NAMALWA (cell line): ENCODE measurements at regions not wholly inside any gene's neighbourhood (a gene's known extent, or its start where the extent isn't known, plus 50 kb on each side); places are given as distances from the start of the nearest gene placed in this dataset.

Source experiments
- DNase-seq: peaks from one replicate; pipeline ENCODE4 v3.0.0-alpha.2; 2015; ENCODE audit warnings: low spot score

DNA sequence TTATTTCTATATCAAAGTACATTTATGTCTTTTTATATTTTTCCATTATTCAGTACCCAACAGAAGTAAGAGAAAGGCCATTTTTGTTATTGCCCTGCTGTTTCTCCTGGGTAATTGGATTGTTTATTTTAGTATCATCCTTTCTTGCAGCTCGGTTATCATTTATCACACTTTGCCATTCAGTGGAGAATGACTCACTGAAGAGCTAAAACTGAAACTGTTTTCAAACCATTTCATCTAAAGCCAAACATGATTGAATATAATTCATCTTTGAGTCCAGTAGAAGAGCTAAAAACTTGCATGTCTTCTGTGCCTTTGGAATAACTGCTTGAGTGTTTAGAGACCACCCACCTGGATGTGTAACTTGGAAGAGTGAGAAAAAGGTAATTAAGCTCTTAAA lies 139.5 kb upstream of the PRDM9 start:
- no peak for DNase-seq

DNA sequence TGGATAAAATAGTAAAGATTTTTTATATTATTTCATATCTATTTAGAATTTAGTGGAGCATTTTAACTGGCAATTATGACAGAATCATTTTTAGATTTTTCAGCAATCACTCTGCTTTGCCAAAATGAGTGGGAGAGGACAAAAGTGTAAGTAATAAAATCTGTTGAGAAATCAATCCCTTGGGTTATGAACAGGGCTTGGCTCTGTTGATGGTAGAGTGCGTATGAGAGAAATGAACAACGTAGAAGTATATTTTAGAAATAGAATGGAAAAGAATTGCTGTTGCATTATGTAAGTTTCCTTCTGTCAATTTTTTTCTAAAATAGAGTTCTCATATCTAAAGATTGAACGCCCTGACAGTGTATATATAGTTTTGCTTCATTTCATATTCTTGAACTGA lies 154.1 kb upstream of the PRDM9 start:
- DNase-seq, result no peak

DNA sequence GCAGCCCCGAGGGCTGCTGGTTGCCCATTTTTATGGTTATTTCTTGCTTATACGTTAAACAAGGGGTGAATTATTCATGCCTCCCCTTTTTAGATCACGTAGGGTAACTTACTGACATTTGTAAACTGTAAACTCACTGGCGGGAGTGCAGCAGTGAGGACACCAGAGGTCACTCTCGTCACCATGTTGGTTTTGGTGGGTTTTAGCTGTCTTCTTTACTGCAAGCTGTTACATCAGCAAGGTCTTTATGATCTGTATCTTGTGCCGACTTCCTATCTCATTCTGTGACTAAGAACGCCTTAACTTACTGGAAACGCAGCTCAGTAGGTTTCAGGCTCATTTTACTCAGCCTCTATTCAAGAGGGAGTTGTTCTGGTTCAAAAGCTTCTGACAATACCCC lies 155.0 kb upstream of the PRDM9 start:
- peak; percentile 21 for DNase-seq

DNA sequence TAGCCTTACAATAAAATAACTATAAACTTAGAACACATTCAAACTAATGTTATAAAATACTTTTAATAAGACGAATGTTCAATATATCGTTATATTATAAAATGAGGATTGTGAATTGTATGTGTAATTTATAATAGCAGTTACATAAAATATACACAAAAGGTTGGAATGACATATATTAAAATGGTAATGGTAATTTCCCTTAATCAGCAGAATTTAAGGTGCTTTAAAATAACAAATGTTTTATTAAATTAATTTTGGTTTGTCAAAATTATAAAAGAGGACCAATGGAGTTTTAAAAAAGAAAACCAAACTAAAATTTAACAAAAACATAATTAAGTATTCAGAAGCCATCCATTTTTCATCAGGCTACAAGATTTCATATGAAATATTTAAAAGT lies 164.3 kb upstream of the PRDM9 start:
- no peak for DNase-seq

DNA sequence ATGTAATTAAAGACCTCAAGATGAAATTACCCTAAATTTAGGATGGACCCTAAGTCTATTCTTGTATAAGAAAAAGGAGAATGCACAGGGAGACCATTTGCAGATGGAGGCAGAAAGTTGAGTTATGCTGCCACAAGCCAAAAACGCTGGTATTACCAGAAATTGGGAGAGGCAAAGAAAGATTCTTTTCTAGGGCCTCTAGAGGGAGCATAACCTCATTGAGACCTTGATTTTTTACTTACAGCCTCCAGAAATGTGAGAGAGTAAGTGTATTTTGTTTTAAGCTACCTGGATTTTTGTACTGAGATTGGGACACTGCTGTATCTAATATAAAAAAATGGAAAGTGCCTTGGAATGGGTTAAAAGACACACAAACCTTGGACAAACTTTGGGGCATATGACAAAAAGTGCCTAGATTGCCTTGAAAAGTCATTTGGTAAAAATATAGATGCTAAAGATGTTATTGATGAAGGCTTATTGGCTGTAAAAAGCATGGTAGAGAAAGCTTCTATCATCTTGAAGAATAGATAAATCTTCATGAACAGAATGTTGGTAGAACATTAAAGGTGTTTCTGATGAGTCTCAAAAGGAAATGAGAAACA lies 174.7 kb upstream of the PRDM9 start:
- DNase-seq, result peak; percentile 30

DNA sequence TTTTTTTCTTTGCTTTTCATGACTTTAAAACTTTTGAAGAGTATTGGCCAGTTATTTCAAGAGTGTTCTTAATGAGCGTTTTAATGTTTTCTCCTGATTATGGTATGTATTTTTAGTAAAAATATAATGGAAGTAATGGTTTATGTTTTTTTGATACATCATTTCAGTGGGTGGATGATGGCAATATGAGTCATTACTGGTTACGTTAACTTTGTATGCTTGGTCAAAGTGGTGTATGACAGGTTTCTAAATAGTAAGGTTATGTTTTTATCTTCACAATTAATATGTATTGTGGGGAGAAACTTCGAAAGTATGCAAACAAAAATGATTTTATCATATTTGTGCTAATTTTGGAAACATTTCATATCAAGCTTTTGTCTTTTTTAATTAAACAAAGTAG lies 176.7 kb upstream of the PRDM9 start:
- DNase-seq, result no peak

DNA sequence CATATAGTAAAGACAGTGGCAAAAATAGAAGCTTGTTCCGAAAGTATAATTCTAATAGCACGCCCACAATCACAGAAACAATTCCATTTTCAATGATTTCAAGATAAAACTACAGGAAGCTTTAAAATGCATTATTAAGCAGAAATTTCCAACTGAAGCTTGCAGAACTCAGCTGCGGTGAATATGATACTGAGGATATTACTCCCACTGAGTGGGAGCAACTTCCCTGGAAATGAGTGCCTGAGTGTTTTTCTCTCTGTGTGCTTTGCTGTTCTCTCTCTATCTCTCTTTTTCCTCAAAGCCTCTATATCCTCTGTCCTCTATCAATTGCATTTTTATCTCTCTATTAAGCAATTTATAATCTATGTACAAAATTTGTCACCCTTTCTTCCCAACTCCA lies 187.5 kb upstream of the PRDM9 start:
- DNase-seq, result no peak

DNA sequence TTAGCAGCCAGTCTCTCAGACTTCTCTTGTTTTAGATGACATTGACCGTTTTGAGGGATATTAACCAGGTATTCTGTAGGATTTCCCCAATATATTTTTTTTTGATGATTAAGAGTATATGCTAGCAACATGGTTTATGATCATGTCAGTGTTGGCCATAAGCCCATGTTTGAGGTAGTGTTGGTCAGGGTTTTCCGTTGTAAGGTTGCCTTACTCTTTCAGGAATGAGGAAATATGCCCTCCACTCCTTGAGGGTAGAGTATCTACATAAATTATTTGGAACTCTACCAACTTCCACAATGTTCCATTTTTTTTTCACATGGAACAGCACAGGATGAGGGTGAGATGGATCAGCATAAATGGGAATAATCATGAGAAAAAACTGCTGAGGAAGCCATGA lies 188.4 kb upstream of the PRDM9 start:
- no peak for DNase-seq

DNA sequence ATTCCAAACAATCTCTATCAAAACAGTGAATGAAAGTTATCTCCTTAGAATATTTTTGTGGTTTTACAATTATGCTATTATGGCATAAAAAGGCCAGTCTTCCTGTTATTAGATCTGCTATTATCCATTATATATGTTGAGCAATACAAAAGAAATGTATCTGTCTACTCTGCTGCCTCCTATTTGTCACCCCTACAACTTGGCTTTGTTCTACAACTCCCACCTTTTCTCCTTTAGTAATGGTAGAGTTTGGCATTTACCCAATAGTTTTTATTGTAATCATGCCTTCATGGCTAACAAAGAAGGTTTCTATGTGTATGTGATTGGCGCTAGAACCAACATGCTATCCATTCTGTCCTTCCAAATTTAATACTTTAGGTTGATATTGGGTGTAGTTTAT lies 189.2 kb upstream of the PRDM9 start:
- no peak for DNase-seq

DNA sequence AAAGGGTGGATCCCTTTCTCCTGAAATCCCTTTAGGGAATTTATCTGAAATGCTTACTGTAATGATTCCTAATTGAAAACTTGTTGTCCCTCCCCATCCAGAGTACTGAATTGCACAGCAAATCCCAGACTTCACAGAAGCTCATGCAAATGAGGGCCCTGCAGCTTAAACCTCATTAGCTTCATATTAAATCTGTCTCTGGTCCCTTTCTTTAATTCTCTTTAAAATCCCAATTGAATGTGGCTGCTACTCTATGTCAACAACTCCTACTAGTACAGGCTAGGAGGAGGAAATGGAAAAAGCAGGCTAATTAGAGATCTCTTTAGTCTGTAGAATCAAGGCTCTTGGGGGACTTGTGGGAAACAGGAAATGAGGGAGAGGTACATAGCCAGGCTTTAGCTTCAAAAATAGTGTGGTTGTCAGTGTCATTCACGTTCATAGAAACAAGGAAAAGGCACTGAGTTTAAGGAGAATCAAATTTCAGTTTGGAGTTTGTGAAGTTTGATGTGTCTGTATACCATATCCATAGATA lies 191.3 kb upstream of the PRDM9 start:
- DNase-seq, result no peak

DNA sequence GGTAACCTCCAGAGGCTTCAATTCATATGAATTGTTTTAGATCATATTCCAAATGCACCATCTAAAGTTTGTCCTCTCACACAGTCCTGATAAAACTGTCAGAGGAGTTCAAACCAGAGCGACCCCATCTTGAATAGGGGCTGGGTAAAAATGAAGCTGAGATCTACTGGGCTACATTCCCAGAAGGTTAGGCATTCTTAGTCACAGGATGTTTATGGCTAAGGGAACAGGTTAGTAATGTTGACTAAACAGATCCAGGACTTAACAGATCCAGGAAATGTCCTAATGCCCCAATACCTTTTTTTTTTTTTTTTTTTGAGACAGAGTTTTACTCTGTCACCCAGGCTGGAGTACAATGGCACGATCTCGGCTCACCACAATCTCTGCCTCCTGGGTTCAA lies 192.6 kb upstream of the PRDM9 start:
- no peak for DNase-seq

DNA sequence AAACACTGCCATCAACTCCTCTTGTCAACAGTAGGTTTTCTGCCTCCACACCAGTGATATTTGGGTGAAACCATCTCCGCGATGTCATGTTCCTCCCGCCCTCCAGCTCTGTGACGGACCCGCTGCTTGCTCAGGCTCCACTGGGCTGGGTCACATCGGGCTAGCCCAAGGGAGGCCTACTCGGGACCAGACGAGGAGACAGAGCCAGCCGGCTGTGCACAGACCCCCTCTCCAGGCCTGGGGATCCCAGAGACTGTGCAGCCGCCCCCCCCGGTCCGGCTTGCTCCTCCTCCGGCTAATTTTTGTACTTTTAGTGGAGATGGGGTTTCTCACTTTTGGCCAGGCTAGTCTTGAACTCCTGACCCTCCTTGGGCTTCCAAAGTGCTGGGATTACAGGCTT lies 202.4 kb upstream of the PRDM9 start:
- no peak for DNase-seq

DNA sequence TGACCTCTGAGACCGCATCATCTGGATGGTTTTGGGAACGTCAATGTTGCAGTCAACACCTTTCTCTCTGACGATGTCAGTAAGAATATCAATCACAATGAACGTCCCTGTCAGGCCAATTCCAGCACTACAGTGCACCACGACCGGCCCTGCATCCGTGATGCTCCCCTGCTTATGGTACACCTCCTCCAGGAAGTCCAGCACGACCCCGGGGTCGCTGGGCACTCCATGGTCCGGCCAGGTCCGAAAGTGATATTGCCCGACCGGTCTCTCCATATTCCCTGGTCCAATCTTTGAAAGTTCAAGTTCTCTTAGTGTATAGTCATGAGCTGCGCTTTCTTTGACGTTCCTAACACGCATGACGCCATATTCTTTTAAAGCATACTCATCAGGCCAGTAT lies 203.6 kb upstream of the PRDM9 start:
- no peak for DNase-seq

DNA sequence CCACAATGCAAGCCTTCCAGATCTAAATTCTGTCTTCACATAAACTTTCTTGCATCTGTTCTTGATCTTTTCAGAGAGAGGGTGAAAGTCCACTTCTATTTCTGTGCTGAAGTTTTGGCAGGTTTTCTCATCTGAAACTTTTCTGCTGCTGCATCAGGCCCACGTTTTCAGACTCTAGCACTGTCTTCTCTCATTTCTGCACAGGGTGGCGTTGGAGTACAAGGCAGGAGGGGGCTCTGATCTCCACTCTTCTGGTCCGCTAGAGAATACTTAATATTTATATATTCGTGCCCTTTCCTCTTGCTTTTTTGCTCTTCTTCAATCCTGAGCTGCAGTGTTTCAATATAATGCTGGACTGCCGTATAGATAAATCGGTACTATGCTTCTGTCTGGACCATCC lies 204.0 kb upstream of the PRDM9 start:
- DNase-seq, result no peak

DNA sequence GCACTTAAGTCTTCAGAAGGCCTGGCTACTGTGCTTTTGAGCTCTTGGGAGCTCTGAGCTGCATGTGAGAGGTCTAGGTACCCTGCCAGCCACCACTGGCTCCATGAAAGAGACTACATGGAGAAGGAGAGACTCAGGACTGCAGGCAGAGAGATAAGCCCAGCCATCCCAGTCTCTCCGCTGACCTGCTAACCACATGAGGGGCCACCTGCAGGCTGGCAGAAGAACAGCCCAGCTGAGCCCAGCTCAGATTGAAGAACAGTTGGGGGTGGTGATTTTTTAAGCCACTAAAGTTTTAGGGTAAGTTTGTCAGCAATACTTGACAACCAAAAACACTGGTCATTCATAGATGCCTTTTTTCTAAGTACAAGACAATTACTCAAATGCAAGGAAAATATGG lies 205.0 kb upstream of the PRDM9 start:
- peak; percentile 13 for DNase-seq

DNA sequence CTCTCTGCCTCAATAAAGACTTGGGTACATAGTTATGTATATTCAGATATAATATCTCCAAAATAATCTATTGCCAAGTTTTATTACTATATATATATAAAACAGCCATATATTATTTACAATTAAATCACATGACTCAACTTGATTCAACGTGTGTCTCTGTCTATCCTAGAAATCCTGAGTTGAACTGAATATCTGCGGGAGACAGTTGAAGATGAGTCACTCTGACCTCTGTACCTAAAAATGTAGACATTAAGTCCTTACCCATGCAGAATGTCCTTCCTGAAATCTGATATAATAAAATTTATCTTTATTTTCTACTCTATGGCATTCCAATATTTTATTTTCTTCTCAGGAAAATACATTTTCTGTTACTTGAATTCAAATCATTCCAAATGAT lies 218.2 kb upstream of the PRDM9 start:
- DNase-seq, result no peak

DNA sequence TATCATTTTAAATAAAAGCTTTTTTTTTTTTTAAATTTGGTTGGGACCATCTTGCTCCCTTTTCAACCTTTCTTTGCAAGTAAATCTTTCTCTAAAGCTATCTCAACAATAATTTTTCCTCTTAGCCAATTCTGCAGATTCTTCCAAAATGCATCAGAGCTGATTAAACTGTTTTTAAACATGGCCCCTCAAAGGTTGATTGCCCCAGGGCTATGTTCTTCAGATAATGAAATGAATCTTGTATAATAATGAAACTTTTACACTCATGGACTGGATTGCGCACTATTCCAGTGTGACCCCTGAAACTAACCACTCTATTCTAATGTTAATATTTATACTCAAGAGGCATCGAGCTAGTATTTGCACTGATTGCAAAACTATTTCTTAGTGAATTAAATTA lies 222.8 kb upstream of the PRDM9 start:
- no peak for DNase-seq

DNA sequence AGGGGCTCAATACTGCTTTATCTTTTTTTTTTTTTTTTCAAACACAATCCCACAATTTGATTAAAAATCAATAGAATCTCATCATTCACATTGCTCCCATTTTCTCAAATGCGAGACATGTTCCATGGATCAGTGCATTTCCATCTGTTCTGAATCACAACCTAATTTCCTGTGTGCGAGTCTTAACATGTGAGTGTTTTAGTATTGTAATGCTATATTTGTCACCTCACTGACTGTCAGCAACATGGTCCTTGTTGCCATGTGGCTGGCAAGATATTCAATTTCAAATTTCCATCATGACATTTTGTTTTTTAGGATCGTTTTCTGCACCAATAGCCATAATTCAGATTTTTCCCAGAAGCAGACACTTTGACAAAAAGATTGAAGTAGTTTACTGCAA lies 233.2 kb upstream of the PRDM9 start:
- no peak for DNase-seq

DNA sequence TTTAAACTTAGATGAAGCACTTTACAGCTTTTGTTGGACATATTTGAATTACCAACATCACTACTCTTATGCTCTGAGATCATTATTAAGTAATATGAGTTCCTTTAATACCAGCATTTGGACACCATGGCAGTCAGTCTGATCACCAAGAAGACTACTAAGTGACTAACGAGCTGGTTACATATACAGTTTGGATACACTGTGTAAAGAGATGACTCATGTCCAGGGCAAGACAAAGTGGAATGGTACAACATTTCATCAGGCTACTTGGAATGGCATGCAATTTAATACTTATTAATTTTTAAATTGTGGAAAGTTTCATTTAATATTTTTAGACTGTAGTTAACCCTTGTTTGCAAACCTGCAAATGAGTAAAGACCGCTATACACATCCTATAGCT lies 237.4 kb upstream of the PRDM9 start:
- DNase-seq, result no peak

DNA sequence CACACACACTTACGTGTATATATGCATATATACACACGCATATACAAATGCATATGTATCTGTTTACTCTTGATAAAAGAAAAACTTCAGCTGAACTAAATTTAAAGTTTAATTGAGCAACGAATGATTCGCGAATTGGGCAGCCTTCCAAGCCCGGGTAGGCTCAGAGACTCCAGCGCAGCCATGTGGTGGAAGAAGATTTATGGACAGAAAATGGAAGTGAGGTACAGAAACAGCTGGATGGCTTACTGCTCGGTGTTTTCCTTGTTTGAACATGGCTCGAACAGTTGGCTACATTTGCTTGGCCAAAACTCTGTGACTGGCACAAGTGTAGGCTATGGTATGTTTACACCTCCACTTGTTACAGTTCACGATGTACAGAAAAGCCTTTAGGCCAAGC lies 239.3 kb upstream of the PRDM9 start:
- DNase-seq, result no peak

DNA sequence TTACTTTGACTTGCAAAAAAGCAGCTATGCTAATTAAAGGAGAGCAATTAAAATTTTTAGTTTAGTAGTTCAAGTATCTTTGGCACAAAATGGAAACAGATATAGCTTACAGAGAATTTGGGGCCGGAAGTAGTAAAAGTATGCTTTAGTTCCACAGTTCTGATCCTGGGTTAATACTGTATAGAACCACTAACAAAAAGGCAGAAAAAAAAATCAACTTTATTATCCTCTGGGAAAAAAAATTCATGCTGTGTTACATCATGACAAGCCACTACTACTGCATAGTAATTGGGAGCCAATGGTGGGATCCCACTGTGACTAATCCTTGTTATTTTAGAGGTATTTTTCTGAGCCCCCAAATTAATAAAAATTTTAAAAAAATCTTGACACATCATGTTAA lies 246.8 kb upstream of the PRDM9 start:
- no peak for DNase-seq

DNA sequence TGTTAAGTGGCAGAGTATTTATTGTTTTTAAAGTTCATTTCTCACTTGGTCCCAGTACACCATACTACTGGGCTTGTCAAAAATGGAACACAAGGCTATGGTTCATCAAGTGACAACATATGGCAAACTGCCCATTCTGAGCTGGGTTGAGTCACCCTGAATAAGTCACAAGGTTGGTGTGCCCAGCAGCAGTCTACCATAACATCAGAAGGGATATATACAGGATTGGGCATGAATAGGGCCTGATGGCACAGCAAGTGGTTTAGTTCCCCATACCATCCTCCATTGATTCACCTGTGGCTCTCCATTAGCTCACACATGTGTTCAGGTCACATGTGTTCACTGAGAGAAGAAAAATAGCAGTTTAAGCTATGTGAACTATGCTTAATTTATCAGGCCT lies 249.8 kb upstream of the PRDM9 start:
- DNase-seq, result no peak

DNA sequence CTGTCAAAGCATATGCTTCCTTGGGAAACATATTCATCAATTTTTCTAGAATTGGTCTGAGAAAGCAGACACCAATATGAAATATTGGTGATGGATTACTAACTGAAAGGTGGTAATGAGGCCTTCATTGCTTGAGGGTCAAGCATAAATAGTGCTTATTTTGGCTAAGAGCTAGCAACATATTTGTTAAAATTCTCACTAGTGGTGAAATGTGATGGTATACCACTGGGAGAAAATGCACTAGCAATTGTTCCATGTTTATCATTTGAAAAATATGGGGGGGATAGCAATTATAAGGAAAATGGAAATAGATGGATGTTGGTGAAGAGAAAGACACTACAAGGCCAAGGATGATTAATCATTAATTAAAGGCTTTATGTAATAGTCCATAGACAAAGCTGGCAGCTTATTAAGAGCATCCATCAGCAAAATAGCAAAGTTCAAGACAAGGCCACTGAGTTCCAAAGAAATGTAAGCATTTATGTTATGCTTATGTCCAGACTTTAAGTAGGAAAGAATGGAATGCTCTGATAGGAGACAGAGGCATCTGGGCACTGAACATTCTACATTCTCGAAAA lies 253.7 kb upstream of the PRDM9 start:
- DNase-seq, result no peak

DNA sequence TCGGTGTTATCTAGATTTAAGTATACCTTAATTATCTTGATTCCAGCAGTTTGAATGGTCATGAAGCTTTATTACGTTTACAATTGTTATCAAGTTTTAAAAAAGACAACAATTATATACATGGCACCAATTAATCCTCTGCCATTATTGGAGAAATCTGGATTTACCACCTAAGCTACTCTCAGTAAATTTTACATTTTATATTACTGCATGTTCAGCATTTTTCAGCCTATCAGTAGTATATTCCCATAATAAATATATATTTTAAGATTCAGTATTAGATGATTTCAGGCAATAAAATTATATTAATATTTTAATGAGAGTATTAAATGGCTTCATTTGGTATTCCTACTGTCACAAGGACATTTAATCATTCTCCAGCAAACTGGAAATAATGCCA lies 264.5 kb upstream of the PRDM9 start:
- no peak for DNase-seq
